OCI-LY1 (cell line): ENCODE measurements at regions not wholly inside any gene's neighbourhood (a gene's known extent, or its start where the extent isn't known, plus 50 kb on each side); places are given as distances from the start of the nearest gene placed in this dataset.

Experiments used
- H2AFZ ChIP-seq: fragments of 200-600 bp; sonication (generic), shearing (Covaris generic); 2 replicates; pipeline ENCODE4 v1.6.0; 2014; ENCODE audit warnings: antibody characterized with exemption, mild to moderate bottlenecking, low read length
- H3F3A ChIP-seq: fragments of 200-600 bp; sonication (generic), shearing (Covaris generic); 2 replicates; pipeline ENCODE4 v1.6.0; 2014; ENCODE audit warnings: mild to moderate bottlenecking, antibody characterized with exemption, low read length, moderate library complexity; ENCODE audit not compliant: insufficient read depth
- H3K27ac ChIP-seq: fragments of 200-600 bp; sonication (generic); 2 replicates; pipeline ENCODE4 v1.5.1; 2014; ENCODE audit warnings: low read length, mixed run types, mild to moderate bottlenecking, low read depth; ENCODE audit not compliant: poor library complexity, severe bottlenecking
- H3K27me3 ChIP-seq: fragments of 200-600 bp; sonication (generic); 2 replicates; pipeline ENCODE4 v1.6.0; 2014; ENCODE audit warnings: antibody characterized with exemption, mild to moderate bottlenecking, low read length, moderate library complexity; ENCODE audit not compliant: insufficient read depth
- H3K36me3 ChIP-seq: fragments of 200-600 bp; sonication (generic); 2 replicates; pipeline ENCODE4 v1.6.1; 2014; ENCODE audit warnings: mild to moderate bottlenecking, antibody characterized with exemption, low read length, moderate library complexity, mixed read lengths; ENCODE audit not compliant: insufficient read depth
- H3K4me1 ChIP-seq: fragments of 200-600 bp; sonication (generic); 2 replicates; pipeline ENCODE4 v1.5.1; 2014; ENCODE audit warnings: mild to moderate bottlenecking, low read length, moderate library complexity; ENCODE audit not compliant: insufficient read depth, severe bottlenecking
- H3K4me2 ChIP-seq: fragments of 200-600 bp; sonication (generic), shearing (Covaris generic); 2 replicates; pipeline ENCODE4 v1.6.1; 2014; ENCODE audit warnings: low read length
- H3K4me3 ChIP-seq: fragments of 200-600 bp; sonication (generic); 2 replicates; pipeline ENCODE4 v1.5.1; 2014; ENCODE audit warnings: low read length, low read depth, mild to moderate bottlenecking, mixed read lengths; ENCODE audit not compliant: poor library complexity, severe bottlenecking
- H3K79me2 ChIP-seq: fragments of 200-600 bp; shearing (Covaris generic); 2 replicates; pipeline ENCODE4 v1.6.1; 2016; ENCODE audit warnings: mixed run types, low read length, mixed read lengths; ENCODE audit not compliant: insufficient read depth
- H3K9ac ChIP-seq: fragments of 200-600 bp; sonication (generic), shearing (Covaris generic); 2 replicates; pipeline ENCODE4 v1.6.1; 2014; ENCODE audit warnings: mild to moderate bottlenecking, low read length, mixed read lengths
- H3K9me2 ChIP-seq: fragments of 200-600 bp; sonication (generic), shearing (Covaris generic); 2 replicates; pipeline ENCODE4 v1.6.1; 2014; ENCODE audit warnings: low read depth, mild to moderate bottlenecking, low read length, mixed read lengths
- H3K9me3 ChIP-seq: fragments of 200-600 bp; shearing (Covaris generic); 2 replicates; pipeline ENCODE4 v1.6.1; 2014; ENCODE audit warnings: low read length, mixed read lengths
- H4K20me1 ChIP-seq: fragments of 200-600 bp; sonication (generic), shearing (Covaris generic); 2 replicates; pipeline ENCODE4 v1.6.0; 2016; ENCODE audit warnings: mild to moderate bottlenecking, low read length; ENCODE audit not compliant: insufficient read depth
- EZH2 ChIP-seq: fragments of 200-600 bp; sonication (generic), shearing (Covaris generic); IDR thresholded peaks from 2 replicates; pipeline ENCODE4 v1.8.0; 2017; ENCODE audit warnings: borderline replicate concordance, mixed run types, mild to moderate bottlenecking, antibody characterized with exemption, low read length, moderate library complexity, mixed read lengths
- TF ChIP-seq, protein P1 (sequence below): fragments of 200-600 bp; sonication (generic), shearing (Covaris generic); IDR thresholded peaks from 2 replicates; pipeline ENCODE4 v1.5.1; 2017; ENCODE audit warnings: mild to moderate bottlenecking, antibody characterized with exemption, low read length, moderate library complexity, mixed read lengths

DNA sequence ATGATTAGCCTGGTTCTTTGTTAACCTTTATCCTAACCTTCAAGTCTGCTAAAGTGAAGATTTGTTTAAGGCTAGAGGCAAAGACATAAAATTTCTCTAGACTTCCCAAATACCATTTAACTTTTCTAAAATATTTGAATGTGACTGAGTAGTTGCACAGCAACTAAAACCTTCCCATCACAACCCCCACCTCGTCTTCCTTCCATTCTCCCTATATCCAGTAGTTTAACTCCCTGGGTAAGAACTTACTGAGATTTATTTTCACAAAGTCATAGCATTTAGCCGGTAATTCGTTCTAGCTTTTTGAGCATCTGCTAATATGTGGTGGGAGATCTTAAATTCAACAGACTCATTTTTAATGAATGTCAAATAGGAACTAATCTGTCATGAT is 87.9 kb upstream of the AKIRIN2 start:
- Histone ChIP-seq H3K36me3 (no peaks in the 10 kb centered on the region), H3K4me2 (no peak overlapping the region), H3K9ac (no peak overlapping the region), H3K27ac (no peak overlapping the region), H3K4me1 (peaks cover 8% of the 10 kb centered on the region), H2AFZ (no peak overlapping the region), H3K9me3 (no peaks in the 10 kb centered on the region), H3K4me3 (no peak overlapping the region), H3F3A (no peaks in the 10 kb centered on the region), H3K79me2 (no peaks in the 10 kb centered on the region), H4K20me1 (no peaks in the 10 kb centered on the region), H3K9me2 (no peaks in the 10 kb centered on the region), H3K27me3 (no peaks in the 10 kb centered on the region)
- TF ChIP-seq, protein P1, sequence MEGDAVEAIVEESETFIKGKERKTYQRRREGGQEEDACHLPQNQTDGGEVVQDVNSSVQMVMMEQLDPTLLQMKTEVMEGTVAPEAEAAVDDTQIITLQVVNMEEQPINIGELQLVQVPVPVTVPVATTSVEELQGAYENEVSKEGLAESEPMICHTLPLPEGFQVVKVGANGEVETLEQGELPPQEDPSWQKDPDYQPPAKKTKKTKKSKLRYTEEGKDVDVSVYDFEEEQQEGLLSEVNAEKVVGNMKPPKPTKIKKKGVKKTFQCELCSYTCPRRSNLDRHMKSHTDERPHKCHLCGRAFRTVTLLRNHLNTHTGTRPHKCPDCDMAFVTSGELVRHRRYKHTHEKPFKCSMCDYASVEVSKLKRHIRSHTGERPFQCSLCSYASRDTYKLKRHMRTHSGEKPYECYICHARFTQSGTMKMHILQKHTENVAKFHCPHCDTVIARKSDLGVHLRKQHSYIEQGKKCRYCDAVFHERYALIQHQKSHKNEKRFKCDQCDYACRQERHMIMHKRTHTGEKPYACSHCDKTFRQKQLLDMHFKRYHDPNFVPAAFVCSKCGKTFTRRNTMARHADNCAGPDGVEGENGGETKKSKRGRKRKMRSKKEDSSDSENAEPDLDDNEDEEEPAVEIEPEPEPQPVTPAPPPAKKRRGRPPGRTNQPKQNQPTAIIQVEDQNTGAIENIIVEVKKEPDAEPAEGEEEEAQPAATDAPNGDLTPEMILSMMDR, result no peak
- no peak for TF ChIP-seq EZH2

DNA sequence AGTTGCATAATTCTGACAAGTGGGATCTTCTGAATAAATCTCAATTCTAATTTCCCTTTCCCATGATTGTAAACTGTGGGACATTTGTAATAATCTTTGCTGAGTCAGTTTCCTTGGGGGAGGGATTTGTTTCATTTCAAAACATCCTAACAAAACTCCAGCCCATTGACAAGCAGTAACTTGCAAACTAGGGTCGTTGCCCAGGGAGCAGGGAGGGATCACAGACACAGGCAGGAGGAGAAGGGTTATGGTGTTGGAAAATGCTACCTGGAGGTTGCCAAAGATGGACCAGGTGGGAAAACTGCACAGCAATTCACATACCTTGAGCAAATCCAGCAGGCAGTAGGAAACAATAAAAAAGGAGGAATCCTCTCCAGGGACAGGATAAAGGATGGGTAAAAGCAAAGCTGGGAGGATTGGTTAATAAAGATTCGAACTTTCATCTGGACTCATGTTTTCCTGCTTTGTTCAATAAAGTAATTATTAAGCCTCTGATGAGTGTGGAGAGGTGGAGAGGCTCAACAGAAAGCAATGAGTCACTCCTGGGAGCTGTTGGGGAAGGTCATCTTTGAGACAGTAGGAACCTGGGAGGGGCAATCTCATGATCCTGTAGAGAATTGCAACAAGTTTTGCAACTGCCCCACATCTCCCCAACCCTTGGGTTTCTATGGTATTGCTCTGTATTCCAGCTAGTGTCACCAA is 87.3 kb upstream of the AKIRIN2 start:
- Histone ChIP-seq H3K79me2 (no peaks in the 10 kb centered on the region), H3K9me2 (no peaks in the 10 kb centered on the region), H3K27ac (no peak overlapping the region), H3K4me2 (no peak overlapping the region), H3K27me3 (no peaks in the 10 kb centered on the region), H2AFZ (no peak overlapping the region), H3K4me1 (peaks cover 5% of the 10 kb centered on the region), H3K9ac (no peak overlapping the region), H3K4me3 (no peak overlapping the region), H3K9me3 (no peaks in the 10 kb centered on the region), H3F3A (no peaks in the 10 kb centered on the region), H4K20me1 (no peaks in the 10 kb centered on the region), H3K36me3 (no peaks in the 10 kb centered on the region)
- TF ChIP-seq, protein P1, result no peak
- no peak for TF ChIP-seq EZH2

DNA sequence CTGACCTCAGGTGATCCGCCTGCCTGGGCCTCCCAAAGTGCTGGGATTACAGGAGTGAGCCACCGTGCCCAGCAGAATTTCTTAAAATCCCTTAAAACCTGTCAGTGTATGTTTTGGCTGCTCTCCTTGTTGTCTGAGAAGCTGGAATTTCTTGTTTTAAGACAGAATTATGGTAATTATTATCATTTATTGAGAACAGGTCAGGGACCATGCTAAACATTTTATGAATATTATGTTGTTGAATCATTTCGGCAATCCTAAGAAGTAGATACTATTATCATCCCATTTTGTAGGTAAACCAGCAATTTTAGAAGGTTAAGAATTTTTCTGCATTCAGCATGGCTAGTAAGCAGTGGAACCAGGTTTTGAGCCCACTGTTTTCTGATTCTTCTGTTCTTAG is 86.1 kb upstream of the AKIRIN2 start:
- Histone ChIP-seq H3F3A (no peaks in the 10 kb centered on the region), H3K4me3 (no peak overlapping the region), H3K79me2 (no peaks in the 10 kb centered on the region), H3K9me3 (no peaks in the 10 kb centered on the region), H3K27me3 (no peaks in the 10 kb centered on the region), H3K9me2 (no peaks in the 10 kb centered on the region), H3K4me1 (peaks cover 5% of the 10 kb centered on the region), H2AFZ (no peak overlapping the region), H3K27ac (no peak overlapping the region), H3K36me3 (no peaks in the 10 kb centered on the region), H3K4me2 (no peak overlapping the region), H4K20me1 (no peaks in the 10 kb centered on the region), H3K9ac (no peak overlapping the region)
- no peak for TF ChIP-seq EZH2
- TF ChIP-seq, protein P1, result no peak
